HG02852 (cell line): ENCODE measurements at regions not wholly inside any gene's neighbourhood (a gene's known extent, or its start where the extent isn't known, plus 50 kb on each side); places are given as distances from the start of the nearest gene placed in this dataset.
"Not testable (repeated sequence)": the region's sequence is repeated elsewhere in the genome, so short reads cannot be mapped to it uniquely, and the experiment has no call there.

Experiments used
- ATAC-seq: cut with Tn5 transposase; IDR thresholded peaks from one replicate; pipeline ENCODE4 v1.9.1; 2021; ENCODE audit warnings: mild to moderate bottlenecking, moderate library complexity; ENCODE audit not compliant: unreplicated experiment

DNA sequence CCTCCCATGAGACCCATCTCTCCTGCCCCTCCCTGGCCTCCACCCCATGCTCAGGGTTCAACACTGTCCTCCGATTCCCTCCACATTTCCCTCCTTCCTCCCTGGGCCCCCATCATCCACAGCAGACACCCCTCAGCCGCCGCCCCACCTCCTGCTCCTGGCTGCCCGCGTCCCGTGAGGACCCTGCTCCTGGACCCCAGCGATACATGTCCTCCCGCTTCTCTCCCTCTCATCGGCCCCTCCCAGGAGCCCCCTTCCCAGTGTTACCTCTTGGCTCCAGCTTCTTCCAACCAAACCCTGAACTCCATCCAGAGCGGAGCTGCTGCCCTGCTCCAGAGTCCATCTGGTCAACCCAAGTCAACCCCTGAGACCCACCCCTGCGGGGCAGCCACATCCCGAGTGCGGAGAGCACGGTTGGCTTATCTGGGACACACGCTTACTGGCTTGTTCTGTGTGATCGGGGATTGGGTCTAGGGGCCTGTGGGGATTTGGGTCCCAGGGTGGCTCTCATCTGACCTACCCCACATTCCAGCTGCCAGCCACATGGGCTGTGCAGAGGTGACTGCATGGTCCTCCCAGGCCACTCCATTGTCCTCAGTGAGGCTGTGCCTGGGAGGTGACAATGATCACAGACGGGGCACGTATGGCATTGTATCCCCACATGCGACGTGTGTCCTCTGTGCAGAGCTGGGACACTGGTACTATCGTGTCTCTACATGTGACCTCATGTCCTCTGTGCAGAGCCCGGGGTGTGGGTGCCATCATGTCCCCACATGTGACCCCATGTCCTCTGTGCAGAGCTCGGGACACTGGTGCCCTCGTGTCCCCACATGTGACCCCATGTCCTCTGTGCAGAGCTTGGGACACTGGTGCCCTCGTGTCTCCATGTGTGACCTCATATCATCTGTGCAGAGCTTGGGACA, 333.6 kb downstream of the ADGRD1 start:
- no peak for ATAC-seq

DNA sequence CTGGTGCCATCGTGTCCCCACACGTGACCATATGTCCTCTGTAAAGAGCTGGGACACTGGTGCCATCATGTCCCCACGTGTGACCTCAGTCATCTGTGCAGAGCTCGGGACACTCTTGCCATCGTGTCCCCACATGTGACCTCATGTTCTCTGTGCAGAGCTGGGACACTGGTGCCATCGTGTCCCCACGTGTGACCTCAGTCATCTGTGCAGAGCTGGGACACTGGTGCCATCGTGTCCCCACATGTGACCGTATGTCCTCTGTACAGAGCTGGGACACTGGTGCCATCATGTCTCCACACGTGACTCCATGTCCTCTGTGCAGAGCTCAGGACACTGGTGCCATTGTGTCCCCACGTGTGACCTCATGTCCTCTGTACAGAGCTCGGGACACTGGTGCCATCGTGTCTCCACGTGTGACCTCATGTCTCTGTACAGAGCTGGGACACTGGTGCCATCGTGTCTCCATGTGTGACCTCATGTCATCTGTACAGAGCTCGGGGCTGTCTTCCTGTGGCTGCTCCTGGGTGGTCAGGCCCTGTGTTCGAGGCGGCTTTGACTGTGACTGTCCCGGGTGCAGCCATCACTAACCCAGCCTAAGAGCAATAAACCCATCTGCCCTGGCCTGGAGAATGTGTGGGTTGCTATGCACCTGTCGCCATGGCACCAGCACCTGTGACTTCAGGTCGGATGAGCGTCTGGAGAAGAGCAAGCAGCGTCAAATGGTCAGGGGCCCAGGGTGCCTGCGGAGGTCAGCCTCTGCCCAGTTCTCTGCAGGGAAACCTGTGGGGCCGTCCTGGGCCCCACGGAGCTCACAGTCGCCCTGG, 334.4 kb downstream of the ADGRD1 start:
- no peak for ATAC-seq

DNA sequence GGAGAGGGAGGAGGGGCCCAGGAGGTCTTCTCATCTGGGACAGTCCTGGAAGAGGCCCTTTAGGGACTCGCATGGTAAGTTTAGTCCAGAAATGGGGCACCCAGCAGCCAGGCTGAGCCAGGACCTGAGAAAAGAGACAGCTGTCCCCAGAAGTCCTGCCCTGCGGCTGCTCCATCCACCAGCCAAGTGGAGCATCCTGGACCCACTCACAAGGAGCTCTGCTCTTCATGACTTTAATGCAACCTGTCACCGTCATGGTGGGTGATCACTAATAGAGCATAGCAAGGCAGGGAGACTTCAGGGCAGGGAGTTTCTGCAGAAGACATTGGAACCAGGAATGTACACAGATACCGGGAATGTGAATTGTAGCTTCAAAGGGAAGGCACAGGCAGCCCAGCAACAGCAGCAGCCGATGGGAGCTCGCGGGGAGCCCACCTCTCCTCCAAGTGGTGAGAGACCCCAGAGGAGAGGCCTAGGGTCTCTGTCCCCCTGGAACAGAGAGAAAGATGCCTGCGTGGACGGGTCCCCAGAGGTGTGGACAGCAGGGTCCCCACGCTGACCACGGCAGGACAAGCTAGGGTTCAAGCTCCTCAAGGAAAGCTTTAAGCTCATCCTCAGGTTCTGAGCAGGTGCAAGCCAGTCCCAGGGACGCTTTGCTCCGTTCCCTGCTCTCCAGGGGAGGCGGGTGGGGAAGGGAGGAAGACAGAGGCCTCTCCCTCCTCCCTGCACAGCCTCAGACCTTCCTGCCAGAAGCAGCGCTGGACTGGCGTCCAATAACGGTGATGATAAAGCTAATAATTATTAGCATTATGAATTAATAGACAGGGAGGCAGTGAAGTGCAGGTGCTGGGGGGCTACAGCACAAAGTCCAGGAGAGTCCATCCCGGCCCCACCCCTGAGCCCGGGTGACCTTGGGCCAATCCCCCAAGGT, 335.3 kb downstream of the ADGRD1 start:
- not testable (repeated sequence) for ATAC-seq

DNA sequence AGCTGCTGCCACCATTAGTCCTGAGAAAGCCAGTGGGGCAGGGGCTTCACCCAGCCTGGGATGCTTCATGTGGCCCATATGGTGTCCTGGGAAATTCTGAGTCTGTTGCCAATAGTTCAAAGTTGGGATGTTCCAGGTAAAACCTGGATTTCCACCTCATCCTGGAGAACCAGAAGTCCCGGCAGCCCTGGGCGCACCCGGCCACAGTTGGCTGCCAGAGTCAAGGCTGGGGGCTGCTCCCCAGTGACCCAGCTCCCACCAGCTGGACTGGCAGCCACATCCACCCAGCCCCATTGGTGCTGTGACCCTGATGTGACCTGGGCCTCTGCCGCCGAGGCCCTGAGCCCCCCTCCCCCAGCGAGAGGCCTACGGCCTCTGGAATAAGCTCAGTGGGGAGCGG, 336.1 kb downstream of the ADGRD1 start:
- not testable (repeated sequence) for ATAC-seq

DNA sequence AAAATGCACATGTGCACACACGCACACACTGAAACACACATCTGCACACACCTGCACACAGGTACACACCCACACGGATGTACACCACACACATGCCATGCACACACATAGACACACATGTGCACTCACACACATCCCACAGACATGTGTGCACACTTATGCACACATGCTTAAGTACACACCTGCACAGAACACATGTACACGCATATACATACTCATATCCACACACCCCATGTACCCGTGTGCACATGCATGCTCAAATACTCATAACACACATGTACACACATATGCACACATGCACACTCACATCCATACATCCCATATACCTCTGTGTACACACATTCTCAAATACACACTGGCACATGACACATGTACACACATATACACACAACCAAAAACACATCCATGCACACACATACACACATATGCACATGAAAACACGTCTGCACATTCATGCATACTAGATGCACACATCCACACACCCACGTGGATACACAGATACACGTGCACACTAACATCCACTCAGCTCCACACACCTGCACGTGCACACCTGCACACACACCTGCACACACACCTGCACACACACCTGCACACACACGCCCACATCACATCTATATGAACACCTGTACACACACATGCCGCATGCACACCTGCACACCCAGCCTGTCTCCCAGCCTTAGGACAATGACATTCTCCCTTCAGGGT, 336.7 kb downstream of the ADGRD1 start:
- ATAC-seq = no peak

DNA sequence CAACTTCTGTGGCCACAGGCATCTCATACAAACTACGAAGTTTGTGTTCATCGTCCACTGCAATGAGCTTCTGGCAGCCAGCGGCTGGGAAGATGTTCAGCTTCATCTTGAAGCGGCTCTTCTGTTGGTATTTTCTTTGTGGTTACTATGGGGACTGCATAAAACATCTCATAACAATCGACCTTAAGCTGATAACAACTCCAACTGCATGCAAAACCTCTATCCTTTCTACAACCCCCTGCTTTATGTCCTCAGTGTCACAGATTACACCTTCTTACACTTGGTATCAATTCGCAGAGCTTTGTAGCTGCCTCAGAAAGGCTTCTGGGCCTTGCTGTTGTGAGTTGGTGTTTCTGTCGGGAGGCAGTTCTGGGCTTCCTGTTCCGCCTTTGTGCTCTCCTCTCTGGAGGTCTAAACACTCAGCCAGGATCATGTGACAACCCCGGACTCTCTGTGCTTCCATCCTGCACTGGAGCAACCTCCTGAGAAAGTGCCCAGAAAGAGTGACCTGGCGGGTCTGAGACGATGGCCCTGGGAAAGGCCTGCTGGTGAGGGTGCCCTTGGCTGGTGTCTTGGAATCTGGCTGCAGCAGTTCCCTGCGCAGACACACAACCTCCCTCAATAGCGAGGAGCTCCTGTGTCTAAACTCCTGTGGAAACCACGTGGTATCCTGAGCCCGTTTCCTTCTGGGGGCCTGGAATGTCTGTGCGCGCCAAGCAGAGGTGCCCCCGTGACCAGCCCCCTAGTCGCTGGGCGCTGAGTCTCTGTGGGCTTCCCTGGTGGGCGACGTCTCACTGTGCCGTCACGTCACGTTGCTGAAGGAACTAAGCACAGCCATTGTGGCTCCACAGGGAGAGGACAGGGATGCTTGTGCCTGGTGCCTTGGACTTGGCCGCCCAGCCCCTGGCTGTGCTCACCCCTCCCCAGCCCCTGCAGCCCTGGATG, 339.6 kb downstream of the ADGRD1 start:
- not testable (repeated sequence) for ATAC-seq

DNA sequence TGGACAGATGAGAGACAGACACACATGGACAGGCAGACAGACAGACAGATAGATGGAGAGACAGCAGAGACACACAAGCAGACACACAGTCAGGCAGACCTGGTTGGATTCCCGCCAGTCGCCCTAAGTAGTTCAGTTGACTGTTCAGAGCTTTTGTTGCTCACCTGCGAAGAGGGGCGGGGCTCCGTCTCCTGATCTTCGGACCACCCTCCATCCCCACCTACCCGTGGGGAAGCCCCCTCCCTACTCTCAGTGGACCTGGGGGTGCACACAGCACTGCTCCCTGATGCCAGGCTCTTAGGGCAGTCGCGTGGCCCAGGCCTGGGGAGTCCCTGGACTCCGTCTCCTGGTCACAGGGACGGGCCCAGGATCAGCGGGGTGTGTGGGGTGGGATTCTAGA, 341.0 kb downstream of the ADGRD1 start:
- not testable (repeated sequence) for ATAC-seq

DNA sequence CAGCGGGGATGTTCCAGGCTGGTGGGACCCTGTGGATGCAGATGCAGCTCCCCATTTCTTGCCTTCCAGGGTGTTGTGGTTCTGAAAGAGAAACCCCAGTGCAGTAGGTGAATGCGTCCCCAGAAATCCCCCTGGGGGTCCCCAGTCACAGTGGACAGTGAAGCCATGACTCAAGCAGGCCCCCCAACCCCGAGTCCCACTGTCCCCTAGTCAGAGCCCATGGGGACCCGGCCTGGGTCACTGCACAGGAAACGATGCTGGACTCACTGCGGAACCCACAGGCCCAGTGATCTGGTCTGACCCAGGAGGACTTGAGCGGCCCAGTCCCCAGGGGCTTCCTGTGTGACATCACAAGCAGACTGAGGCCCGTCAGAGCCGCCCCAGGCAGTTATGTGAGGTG, 341.4 kb downstream of the ADGRD1 start:
- not testable (repeated sequence) for ATAC-seq

DNA sequence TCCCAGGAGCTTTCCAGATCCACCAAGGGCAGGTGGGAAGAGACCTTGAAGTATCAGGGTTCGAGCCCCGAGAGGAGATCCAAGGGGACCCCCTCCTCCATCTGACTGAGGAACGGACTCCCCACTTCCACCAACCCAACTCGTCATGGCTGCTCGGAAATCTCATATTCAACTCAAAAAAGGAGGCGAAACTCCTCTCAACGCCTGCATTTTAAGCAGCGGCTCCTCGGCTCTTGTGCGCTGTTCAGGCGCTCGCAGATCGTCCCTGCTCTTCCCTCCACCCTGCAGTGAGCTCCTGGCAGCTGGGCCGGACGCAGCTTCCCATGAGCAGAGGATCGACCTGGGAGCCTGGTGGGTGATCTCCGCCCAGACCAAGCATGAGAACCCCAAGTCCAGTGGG, 341.9 kb downstream of the ADGRD1 start:
- not testable (repeated sequence) for ATAC-seq

DNA sequence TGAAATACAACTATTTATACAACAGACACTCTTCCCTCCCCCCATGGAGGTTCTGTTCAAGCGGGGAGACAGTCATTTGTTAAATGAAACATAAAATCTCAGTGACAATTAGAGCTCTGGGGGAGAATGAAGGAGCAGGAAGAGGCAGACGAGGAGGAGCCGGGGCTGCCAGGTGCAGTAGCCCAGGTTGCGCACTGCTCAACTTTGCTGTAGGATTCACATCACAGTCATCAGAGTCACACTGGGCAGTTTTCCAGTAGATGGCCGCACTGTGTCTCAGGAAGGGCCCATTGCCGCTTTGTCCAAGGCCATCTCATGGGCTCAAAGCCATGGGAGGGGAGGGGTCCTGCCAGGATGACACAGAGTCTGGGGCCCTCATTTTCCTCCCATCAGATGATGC, 342.4 kb downstream of the ADGRD1 start:
- ATAC-seq = not testable (repeated sequence)

DNA sequence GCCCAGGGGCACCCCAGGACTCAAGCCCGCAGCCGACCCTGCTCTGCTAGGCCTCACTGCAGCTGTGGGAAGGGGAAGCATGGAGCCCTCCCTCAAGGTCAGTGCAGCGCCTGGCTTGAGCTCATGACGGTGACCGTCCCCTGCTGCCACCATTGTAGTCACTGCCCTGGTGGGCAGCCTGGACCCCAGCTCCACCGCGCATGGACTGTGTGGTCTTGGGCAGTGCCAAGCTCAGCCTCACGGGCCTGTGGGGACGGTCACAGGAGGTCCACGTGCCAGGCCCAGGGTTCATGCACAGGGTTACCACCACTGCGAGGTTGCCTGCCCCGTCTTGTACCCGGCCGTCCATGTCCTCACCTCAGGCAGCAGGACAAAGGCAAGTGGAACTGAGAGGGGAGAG, 342.9 kb downstream of the ADGRD1 start:
- not testable (repeated sequence) for ATAC-seq

DNA sequence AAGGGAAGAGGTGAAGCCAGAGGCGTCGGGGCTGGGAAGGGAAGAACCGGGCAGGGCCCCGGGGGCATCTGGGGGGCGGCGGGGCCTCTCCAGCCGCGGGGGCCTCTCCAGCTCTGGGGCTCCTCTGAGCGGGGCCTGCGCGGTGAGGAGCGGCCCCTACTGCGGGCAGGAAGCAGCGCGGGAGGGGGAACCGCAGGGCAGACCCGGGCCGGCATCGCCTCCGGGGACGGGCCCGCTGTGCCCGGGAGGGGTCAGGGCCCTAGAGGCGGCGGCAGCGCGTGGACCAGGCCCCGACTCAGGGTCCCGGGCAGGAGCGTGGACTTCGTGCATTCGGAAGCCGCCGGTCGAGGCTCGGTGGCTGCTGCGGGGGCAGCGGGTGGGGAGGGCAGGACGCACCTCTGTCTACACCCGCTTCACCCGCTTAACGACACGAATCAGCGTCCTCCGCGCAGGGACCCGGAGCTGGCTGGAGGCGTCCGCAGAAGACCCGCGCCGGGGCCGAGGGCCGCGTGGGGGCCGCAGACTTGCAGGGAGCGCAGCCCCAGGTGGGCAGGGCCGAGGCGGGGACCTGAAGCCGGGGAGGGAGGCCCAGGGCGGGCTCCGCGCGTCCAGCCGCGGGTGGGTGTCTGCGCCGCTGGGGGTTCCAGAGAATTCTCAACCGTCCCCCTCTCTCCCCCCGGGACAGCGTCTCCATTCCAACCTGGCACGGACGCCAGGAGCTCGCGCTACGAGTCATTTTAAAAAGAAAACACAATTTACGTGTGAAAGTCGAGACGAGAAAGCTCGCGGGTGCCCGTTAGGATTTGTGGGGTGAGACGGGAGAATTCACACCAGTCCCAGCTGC, 345.0 kb downstream of the ADGRD1 start:
- ATAC-seq = not testable (repeated sequence)

DNA sequence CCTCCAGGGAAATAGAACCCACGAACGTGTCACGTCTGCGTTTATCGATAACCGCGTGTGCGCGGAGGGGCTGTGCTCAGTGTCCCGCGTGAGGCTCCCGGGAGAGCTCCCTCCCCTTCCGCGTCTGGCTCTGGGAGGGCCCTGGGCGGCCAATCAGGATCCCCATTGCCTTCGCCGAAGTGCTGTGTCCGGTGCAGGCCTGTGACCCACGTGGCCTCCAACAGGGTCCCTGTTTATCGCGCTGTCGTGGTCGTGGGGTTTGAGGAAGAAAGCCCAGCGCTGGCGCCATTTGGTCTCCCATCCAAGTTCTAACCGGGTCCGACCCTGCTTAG, 345.6 kb downstream of the ADGRD1 start:
- not testable (repeated sequence) for ATAC-seq

DNA sequence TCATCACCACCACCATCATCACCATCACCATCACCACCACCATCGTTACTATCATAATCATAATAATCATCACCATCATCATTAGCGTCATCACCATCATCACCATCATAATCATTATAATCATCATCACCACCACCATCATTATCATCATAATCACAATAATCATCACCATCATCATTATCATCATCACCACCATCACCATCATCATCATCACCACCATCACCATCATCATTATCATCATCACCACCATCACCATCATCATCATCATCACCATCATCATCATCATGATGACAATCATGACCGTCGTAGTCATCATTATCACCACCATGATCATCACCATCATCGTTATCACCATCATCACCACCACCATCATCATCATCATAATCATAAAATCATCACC, 349.9 kb downstream of the ADGRD1 start:
- ATAC-seq = not testable (repeated sequence)

DNA sequence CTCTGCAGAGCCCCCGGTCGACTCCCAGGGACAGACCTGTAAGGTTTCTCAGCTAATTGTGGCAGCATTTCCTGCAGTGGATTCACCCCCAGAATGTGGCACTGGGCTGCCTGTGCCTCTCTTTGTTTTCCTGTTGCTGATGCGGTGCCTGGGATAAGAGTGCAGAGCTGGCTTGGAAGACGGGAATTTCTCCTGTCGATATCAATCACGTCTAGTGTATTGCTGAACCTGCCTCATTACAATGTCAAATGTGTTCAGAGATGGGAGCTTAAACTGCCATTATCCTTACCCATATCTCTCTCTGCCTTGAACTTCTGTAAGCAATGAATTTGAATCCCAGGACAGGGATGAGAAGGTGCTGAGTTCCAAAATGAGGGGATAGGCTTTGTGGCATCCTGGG, 350.9 kb downstream of the ADGRD1 start:
- not testable (repeated sequence) for ATAC-seq

DNA sequence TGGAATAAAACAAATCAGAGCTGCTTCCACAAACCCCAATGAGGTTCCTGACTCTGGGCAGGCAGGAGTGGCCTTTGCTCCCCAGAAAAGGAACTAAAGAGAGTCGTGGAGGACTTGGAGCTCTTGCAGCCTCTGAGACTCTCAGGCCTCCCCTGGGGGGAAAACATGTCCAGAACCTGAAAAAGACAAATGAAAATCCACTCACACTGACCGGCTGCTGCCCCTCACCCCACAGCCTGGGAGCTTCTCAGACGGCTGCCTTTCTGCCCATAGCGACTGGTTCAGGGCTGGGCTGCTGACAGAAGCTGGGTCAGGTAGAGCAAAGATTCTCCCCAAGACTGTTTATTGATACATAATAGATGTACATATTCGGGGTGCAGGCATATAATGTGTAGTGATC, 356.0 kb downstream of the ADGRD1 start:
- ATAC-seq = no peak

DNA sequence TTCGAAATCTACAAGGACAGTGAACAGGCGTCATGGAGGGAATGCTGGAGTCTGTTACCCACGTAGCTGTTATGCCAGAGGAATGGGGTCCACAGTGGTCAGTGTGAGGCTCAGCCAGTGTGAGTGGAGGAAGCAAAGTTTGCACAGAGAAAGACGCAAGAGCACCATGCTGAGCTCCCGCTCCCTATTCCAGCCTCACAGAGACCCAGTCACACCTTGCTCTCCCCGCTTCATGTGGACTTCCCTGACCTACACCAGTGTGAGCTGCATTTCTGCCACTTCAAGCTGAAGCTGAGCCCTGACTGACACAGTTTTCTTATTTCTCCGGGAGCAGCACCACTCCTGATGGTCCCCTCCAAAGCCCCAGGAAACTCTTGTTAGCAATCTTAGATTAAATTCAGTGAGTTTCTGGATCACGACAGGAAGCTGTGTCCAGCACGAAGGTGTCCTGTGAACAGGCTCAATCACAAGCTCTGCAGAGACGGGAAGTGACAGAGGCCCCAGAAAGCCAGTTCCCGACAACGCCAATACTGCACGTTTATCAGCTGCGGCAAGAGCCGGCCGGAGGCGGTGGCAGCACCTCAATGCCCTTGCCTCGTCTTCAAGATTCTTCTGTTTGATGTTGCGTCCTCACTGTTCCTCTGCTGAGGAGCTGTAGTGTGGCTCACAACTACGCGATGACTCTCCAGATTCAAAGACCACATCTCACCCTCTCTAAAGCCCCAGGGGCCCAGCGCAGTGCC, 356.7 kb downstream of the ADGRD1 start:
- not testable (repeated sequence) for ATAC-seq
